Choroid plexus epithelial cell (primary cell): ENCODE measurements at regions not wholly inside any gene's neighbourhood (a gene's known extent, or its start where the extent isn't known, plus 50 kb on each side); places are given as distances from the start of the nearest gene placed in this dataset.

ENCODE experiments used
- DNase-seq: peaks from one replicate; pipeline ENCODE4 v3.0.0-alpha.2; 2010; ENCODE audit warnings: low read depth
- H3K4me3 ChIP-seq: 2 replicates; pipeline ENCODE4 v1.5.1; 2011; ENCODE audit warnings: low read depth, mild to moderate bottlenecking, control low read depth, low read length, moderate library complexity
- TF ChIP-seq, protein P1 (sequence below): conservative IDR thresholded peaks from 2 replicates; pipeline ENCODE4 v1.5.1; 2011; ENCODE audit warnings: low read depth, mild to moderate bottlenecking, control low read depth, inconsistent platforms, low read length, moderate library complexity

DNA sequence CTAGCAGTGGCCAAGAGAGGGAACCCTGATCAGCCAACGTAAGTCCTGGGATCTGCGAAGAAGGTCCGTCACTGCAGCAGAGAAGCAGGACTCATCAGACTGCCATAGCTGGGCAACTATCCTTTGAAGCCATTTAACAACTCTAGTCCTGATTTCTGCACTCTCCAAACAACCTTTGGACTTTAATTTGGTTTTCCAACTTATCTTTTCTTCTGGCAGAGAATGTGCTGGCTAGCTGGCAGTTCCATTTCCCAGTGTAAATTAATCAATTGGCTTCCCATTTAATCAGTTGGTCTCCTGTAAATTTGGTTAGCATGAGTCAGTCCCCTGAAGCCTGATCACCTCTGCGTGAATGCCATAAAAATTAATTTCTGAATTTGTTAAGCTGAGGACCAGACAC, 153.7 kb upstream of the GPR101 start:
- TF ChIP-seq, protein P1, sequence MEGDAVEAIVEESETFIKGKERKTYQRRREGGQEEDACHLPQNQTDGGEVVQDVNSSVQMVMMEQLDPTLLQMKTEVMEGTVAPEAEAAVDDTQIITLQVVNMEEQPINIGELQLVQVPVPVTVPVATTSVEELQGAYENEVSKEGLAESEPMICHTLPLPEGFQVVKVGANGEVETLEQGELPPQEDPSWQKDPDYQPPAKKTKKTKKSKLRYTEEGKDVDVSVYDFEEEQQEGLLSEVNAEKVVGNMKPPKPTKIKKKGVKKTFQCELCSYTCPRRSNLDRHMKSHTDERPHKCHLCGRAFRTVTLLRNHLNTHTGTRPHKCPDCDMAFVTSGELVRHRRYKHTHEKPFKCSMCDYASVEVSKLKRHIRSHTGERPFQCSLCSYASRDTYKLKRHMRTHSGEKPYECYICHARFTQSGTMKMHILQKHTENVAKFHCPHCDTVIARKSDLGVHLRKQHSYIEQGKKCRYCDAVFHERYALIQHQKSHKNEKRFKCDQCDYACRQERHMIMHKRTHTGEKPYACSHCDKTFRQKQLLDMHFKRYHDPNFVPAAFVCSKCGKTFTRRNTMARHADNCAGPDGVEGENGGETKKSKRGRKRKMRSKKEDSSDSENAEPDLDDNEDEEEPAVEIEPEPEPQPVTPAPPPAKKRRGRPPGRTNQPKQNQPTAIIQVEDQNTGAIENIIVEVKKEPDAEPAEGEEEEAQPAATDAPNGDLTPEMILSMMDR: no peak
- H3K4me3 ChIP-seq: no peak overlapping the region
- no peak for DNase-seq

DNA sequence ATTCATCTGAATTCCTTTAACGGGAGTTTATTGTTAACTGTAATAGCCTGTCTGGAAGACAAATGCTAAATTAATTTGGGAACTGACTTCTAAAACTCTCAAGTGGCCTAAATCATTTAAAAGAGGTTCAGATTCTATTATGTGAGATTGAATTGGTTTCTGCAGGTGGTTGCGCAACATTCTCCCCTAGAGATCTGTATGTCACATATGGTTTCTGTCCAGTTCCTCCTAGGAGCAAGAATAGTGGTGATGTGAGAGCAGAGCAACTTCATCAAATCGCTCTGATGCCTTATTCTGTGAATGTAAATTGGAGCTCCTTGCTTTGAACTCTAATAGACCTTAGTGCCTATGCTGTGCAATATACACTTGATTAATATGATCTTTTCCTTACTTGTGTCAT, 144.6 kb upstream of the GPR101 start:
- no peak overlapping the region for H3K4me3 ChIP-seq
- no peak for DNase-seq
- TF ChIP-seq, protein P1: no peak

DNA sequence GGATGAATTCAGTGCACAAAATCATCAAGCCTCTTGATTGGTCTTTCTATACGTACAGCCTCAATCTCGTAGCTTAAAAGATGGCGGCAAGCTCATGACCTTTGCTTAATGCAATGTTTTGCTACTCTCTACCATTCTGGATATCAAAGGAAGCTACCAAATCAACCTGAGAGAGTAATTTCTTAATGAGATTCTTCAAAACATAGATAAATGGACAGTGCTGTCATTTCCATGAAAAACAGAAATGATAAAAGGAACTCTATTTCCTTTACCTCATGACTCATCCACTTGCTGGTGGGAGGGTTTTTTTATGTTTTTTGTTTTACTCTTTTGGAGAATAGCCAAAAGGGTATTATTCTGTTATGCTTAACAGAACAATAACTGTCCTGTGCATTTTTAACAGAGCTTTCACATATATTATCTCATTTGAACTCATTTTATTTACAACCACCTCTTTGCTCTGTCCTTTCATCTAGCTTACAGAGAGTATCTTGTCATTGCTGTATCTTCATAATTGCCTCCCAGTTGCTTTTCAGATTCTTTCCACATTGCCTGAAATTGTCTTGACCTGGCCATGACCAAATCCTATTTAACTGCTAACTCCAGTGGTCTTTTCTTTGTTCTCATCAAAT, 138.6 kb upstream of the GPR101 start:
- DNase-seq: no peak
- TF ChIP-seq, protein P1: no peak
- no peak overlapping the region for H3K4me3 ChIP-seq

DNA sequence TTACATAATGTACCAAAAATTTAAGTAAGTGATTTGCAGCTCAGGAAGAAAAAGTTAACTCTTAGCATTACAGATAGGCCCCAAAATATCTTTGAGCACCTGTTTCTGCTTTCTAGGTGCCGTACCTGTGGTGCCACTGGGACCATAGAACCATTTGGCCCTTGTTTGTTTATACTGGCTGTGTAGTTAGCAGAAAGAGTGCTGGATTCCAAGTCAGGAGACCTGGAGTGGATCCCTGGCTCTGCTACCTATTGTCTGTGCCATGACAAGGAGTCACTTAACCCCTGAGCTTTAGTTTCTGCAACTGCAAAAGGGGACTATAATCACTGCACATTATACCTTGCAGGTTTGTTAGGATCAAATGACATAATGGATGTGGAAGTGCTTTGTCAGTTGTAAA, 137.8 kb upstream of the GPR101 start:
- no peak for DNase-seq
- TF ChIP-seq, protein P1: no peak
- no peak overlapping the region for H3K4me3 ChIP-seq

DNA sequence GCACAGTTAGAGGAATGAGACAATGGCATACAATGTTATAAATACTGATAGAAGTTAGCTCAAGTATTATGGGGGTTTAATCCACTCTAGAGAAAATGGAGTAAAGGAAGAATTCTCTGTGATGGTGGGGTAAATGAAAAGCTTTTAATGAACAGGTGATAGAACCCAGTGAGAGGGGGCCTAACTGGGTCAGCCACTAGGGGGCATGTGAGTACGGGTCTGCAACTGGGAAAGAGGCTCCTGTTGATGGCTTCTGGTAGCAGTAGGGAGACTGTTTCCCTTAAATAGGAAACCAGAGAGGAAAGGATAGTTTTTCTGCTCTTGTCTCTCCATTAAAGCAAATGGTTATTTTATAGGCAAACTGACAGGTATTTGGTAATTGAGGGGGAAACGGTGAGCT, 132.8 kb upstream of the GPR101 start:
- H3K4me3 ChIP-seq: no peak overlapping the region
- TF ChIP-seq, protein P1: no peak
- DNase-seq: no peak

DNA sequence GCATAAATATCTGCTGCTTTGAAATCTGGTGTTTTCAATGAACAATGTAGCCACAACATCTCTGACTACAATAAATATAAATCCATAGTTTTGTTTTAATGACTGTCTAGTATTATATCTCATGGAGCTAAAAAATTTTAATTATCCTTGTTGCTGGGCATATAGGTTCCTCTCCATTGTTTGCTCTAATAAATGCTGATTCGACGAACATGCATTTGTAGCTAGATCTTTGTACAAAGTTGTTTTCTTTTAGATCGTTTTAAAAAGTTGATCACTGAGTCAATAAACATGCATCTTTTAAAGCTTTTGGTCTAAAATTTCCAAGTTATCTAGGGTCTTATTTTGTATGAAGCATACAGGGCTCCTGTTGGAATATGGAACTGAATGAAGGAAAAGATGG, 130.5 kb upstream of the GPR101 start:
- DNase-seq: no peak
- TF ChIP-seq, protein P1: no peak
- H3K4me3 ChIP-seq: no peak overlapping the region

DNA sequence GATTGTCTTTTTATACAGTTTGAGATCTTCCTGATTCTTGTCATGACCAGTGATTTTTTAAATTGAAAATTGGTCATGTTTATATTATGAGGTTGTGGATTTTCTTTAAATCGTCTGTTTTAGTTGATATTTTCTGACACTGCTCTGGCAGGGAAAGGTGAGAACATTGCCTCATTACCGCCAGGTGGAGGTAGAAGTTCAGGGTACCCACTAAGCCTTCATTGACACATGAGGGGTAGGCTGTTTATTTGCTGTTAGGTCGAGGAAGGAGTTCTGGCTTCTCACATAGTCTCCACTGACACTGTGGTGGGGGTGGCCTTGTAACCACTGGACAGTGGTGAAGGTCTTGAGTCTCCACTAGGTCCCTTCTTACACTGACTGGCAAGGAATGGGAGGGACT, 117.6 kb upstream of the GPR101 start:
- H3K4me3 ChIP-seq: no peak overlapping the region
- no peak for DNase-seq

More for the DNA sequence above, 117.6 kb upstream of the GPR101 start:
- TF ChIP-seq, protein P1: no peak
